B cell (primary cell): ENCODE measurements at regions not wholly inside any gene's neighbourhood (a gene's known extent, or its start where the extent isn't known, plus 50 kb on each side); places are given as distances from the start of the nearest gene placed in this dataset.

Experiments
- CTCF ChIP-seq: fragments of 200-600 bp; IDR thresholded peaks from one replicate; pipeline ENCODE4 v1.8.0; 2022; ENCODE audit warnings: antibody characterized with exemption, mild to moderate bottlenecking
- EZH2 ChIP-seq: IDR thresholded peaks from 2 replicates; pipeline ENCODE4 v1.6.1; 2012; ENCODE audit warnings: borderline replicate concordance, low read depth, mild to moderate bottlenecking, moderate library complexity, low read length; ENCODE audit not compliant: insufficient read depth, poor library complexity, severe bottlenecking

- TF ChIP-seq CTCF (no peak), EZH2 (no peak)
Observed at GRCh38 chr1:30258876-30259275, 464.5 kb downstream of the MATN1 start.
